ENCODE measurements at regions not wholly inside any gene's neighbourhood (a gene's known extent, or its start where the extent isn't known, plus 50 kb on each side); places are given as distances from the start of the nearest gene placed in this dataset.

DNA sequence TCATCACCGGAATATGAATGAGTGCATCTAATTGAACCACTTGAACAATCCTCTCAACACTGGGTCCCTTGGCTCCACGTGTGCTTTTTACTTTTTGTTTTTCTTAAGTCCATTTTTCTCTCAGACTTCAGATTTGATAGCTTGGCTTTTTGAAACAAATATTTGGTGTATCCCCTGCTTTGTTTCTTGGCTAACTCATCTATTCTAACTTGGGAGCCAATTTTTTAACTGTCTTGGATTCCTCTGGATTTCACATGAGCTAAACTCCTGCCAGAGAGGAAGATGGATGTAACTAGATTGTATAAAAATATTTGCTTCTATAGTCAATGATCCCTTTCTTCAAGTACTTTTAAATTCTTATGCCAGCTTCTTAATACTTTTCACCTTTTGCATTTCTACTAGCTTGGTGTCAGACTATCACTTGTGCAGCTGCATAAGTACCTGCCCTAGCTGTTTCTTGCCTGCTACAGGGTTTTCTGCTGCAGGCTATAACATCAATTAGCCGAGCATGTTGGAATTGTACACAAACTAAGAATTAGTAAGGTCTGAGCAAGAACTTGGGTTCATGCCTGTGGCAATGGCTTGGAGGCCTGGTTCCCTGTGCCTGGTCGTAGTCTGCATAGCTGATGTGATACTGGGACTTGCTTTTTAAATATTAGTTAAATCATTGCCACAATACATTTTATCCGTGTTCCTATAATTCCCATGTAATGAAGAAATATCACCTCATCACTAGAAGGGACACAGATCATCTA lies 281.5 kb downstream of the EN1 start:
- no peak for DNase-seq (ENCODE audit: low spot score)

DNA sequence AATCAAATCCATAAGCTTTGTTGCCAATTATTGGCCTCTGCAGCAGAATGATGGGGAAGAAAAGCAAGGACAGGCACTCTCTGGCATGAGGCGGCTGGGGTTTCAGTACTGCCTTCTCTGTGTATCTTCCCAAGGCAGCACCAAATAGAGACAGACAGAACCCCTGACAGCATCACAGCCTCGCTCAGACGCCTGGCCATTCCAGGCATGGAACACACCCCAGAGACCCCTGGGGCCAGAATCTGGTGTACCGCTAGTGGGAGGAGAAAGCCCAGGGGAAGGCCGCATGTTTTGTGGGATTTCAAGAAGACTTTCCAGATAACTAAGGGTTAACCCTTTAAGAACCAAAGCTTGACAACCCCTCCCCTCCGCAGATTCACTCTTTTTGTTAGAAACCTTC lies 282.1 kb downstream of the EN1 start:
- no peak for DNase-seq (ENCODE audit: low spot score)

DNA sequence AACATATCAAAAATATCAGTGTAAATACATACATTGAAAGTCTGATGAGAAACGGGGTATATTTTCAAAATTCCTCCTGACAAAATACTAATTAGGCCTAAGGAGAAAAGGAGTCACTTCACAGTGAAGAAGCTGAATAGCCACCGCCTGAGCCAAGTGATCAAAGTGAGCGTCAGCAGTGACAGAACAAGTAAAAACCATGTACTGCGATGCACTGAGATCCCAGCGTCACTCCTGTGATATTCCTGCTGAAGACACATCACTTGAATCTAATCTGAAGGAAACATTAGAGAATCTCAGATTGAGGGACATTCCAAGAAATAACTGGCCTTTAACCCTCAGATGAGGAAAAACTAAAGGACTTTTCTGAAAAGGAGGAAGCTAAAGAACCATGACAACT lies 285.3 kb downstream of the EN1 start:
- no peak for DNase-seq (ENCODE audit: low spot score)

DNA sequence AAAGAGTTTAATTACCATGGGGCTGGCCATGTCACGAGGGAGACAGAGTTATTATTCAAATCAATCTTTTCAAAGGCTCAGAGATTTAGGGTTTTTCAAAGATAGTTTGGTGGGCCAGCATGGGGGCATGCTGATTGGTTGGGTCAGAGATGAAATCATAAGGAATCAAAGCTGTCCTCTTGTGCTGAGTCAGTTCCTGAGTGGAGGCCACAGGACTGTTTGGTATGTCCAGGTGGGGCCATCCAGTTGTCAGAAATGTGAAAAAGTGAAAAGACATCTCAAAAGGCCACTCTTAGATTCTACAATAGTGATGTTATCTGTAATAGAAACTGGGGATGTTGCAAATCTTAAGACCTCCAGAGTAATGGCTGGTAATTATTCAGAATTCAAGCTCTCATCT lies 288.6 kb downstream of the EN1 start:
- no peak for DNase-seq (ENCODE audit: low spot score)

DNA sequence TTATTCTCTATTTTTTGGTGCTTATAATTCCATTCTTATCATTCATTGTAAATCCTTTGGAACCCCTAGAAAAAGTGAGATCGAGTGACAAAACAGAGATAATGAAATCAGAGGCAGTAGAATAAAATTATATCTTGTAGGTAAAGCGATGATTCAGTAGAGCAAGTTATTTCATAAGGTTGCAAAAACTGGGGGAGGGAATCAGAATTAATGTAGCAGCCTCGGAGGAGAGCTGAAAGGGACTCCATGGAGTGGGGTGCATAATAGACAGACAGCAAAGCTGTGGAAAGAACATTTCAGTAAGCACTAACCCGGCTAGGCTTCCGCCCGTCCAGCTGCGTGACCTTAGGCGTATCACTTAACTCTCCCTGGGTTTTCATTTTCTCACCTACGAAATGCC lies 289.7 kb downstream of the EN1 start:
- DNase-seq (ENCODE audit: low spot score): no peak

DNA sequence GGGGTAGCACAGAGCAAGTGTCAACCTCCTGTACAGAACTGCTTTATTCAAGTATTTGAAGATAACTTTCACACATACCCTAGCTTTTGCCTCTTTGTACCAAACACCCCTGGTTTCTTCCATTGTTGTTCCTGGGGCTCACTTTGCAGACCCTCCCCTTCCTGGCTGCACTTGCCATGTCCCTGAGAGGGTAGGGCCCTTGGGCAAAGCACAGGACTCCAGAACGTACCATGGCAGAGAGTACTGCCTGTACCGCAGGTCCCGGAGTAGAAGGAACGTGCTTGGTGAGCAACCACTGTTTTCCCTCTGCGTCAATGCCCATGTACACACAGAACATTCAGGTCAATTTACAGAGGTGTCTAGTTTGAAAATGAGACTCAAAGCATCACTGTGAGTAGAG lies 290.4 kb downstream of the EN1 start:
- no peak for DNase-seq (ENCODE audit: low spot score)

DNA sequence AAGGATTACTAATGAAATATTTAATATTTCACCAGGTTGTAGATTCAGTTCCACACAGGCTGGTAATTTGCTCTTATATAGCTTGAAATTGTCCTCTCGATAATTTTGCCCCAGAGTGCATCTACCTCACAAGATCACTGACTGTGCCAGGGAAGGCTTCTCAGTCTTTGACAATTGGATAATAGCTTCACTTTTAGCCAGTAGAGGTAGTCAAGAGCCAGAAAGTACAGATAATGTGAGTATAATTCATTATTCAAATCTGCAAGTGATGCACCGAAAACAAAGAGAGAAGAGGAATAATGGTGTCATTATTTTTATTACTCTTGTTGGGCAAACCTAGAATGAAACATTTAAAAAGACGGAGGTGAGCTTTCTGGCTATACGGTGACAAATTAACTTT lies 292.8 kb downstream of the EN1 start:
- peak; percentile 5 for DNase-seq (ENCODE audit: low spot score)

DNA sequence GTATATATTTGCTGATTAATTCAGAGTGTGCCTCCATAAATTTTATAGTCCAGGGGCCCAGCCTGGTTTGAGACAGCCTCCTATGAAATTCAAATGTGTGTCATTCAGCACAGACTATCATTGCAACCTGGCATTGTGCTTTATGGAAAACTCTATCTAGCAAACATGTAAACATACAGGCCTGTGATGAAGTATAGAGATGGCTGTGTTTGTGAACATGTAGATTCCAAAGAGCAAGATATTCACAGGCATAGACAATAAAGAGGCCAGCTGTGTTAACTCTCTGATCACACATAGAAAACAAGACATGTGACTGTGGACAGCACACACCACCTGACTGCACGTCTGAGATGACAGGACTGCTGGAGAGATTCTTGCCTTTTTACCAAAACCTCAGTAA lies 297.9 kb downstream of the EN1 start:
- DNase-seq (ENCODE audit: low spot score): no peak

DNA sequence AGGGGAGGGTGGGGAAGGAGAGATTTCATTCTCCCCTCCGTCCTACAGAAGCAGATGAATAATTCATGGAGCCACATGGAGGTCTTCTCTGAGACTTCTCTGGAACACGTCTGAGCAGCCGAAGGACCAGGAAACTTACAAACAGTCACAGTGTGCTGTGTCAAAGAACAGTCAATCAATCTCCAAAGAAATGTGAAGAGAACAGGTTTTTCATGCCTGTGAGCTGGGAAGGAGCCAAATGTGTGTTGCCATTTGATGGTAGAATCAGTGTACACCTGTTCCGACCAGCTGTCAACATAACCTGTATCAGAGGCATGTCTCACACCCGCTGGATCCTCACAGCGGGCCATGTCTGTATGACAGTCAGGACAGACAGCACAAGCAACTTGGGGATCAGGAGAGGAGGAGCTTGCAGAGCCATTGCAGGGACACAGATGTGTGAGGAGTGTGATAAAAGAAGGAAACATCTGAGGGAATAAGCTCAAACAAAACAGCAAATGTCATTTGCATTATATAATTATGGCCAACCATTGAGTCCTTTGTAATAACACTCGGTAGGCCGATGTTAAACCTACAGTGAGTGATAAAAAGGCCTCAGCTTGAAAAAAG lies 298.5 kb downstream of the EN1 start:
- DNase-seq (ENCODE audit: low spot score): no peak

DNA sequence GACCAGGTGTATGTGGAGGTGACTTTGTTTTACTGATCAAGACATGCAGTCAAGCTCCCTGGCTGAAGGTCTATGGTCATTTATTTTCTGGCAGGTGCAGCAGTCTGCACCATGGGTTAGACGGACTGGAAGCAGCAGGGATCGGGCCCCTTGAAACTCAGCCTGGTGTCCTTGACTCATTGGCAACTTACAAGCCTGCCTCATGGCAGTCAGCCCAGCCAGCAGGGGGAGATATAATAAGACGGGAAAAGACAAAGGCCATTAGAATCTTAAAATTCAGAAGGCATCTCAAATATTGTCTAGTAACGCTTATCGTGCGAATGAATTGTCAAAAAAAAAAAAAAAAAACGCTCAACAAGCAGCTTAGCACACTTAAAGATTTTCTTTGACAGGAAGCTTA lies 308.2 kb downstream of the EN1 start:
- peak; percentile 25 for DNase-seq (ENCODE audit: low spot score)

DNA sequence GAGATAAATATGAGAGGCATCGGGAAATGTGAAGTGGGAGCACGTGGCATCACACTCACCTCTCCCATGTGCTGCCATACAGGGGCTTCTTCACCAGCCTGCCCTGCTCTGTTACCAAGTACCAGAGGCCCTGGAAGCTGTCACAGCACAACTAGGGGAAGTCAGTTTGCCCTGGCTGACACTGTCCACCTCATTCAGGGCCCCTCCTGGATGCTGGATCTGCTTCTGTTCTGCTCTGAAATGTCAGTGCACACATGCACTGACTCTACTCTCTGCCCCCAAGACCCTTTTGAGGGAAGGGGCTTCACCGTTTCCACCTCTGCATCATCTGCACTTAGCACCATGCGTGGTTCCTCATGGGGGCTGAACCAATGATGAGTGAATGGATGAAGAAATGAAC lies 311.1 kb downstream of the EN1 start:
- no peak for DNase-seq (ENCODE audit: low spot score)

DNA sequence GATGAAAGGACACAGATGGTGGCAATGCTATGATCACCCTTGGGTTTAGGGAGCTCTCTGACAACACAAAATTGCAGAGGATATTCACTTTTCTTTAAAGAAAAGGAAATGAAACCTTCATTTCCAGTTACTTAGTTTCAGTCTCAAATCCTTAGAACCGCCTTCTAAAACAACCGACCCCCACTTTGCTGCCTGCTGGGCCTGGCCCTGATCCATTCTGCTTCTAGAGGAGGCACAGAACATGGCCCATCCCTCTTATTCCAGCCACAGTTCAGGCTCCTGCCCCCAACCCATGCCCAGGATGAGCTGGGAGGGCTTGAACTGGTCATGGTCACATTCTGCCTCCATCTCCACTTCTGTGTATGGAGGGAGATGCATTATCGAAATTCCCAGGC lies 311.6 kb downstream of the EN1 start:
- DNase-seq (ENCODE audit: low spot score): no peak

DNA sequence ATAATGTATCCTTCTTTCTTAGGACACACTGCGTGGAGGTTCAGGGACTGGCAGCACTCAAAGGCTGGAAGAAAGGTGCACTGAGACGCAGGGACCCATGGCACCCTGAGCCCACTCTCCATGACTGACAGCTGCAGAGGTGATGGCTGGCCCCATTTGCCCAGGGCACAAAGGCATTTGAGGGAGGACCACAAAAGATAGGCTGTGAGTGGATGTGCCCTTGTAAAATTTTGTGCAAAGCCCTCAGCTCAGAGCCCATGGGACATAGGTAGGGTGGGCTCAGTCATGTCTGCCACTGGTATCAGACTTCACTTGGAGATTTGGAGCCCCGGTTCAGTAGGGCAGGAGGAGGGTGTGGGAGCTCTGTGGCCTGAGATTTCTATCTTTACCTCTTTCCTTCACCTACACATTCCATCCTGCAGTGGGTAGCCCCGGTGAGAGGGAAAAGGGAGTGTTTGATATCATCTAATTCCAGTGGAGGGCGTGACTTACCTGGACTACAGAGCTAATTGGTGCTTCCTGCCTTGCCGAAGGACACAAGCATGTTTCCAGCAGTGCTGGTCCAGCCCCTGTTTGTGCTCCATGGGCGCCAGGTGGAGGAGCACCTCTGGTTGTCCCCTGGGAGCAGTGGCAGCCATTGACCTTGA lies 312.2 kb downstream of the EN1 start:
- no peak for DNase-seq (ENCODE audit: low spot score)

DNA sequence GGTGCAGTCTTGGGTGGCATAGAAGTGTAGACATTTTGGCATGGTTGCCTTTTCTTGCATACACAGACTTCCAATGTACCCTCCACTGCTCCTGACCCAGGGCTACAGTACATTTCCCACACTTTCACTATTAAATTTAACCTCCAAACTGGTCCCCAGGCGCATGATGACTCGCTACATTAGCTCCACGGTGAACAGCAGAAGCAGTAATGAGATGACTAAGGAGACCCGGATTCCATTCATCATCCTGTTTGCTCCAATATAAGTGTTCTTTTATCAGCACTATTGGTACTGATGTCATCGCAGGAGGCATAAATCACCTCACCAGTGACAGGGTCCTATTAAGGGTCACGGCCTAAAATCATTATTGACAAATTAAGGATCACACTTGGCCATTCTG lies 316.5 kb downstream of the EN1 start:
- DNase-seq (ENCODE audit: low spot score): no peak

DNA sequence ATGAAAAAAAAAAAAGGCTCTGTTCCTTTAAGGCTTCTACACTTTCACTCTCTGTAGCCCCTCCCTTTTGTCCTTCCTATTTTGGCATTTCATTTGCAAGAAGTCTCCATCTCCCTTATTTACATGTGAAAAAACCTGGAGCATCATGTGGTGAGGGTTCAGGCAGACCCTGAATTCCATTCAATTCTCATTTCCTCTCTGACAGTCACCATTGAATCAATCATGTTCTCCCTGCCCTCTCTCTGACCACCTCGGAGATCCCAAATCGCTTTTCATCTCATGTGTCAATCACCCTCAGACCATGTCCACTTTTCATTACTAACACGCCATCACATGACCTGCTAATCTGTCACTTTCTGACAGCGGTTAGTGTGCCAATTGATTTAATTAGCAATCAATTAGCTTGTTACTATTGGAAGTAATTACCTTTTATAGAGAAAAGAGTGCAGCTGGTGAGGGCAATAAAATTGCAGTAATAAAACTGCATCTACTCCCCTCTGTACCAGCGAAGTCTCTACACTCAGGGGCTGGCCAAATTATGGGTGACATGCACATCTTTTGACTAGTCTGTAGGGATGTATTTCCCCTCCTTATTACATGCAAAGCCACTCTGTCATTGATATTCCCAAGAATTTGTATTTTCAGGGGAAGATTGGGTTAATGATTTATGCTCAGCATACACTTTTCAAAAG lies 317.4 kb downstream of the EN1 start:
- DNase-seq (ENCODE audit: low spot score): no peak

DNA sequence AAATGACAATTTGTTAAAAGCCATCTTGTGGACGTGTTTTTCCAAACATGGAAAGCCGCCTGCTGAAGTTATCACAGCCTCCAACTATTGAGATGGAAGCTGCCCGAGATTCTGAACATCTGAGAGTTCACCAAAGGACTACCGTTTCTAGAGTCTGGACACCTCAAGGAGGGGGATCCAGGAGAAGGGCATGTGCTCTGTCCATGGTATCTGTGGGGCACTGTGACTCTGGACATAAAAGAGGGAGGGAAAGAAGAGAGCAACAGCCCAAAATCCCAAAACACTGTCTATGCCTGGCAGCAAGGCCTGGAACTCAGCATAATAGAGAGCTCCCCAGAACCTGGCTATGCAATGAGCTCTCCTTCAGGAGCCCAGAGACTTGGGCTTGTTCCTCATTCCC lies 319.9 kb downstream of the EN1 start:
- no peak for DNase-seq (ENCODE audit: low spot score)

DNA sequence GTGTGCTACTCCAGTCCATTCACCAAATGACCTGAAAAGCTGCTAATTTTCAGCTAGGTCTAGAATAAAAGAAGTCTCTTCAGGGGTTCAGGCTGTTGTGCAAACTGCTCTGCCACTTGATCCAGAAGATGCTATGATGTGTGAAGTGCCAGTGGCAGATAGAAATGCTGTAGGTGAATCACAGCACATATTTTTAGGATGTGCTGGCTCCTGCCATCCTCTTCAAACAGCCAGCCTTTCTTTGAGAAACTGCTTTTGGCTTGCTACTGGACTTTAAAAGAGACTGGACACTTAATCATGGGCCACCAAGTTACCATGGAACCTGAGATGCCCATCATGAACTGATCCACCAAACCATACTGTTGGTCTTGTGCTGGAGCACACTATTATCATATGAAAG lies 322.1 kb downstream of the EN1 start:
- DNase-seq (ENCODE audit: low spot score): no peak

DNA sequence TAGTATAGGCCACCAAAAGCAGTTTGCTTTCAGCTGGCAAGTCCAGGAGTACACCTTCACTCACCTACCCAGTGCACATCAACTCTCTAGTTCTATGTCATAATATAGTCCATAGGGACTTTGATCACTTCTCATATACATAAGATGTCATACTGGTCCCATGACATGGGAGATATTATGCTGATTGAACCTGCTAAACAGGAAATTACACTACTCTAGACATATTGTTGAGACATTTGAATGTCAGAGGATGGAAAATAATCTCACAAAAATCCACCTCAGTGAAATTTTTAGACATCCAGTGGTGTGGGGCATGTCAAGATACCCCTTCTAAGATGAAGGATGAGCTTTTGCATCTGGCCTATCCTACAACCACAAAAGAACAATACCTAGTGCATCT lies 322.5 kb downstream of the EN1 start:
- DNase-seq (ENCODE audit: low spot score): no peak

DNA sequence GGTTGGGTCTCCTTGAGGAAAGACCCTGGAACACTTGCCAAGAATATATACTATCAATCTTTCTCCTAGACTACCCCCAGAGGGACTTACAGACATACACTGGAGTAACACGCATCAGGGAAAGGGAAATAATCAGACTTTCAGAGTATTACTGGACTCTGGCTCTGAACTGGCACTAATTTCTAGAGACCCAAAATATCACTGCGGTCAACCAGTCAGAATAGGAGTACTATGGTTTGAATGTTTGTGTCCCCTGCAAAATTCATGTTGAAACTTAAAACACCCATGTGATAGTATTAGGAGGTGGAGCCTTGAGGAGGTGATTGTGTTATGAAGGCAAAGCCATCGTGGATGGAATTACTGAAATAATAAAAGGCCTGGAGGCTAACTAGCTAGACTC lies 323.7 kb downstream of the EN1 start:
- DNase-seq (ENCODE audit: low spot score): no peak

DNA sequence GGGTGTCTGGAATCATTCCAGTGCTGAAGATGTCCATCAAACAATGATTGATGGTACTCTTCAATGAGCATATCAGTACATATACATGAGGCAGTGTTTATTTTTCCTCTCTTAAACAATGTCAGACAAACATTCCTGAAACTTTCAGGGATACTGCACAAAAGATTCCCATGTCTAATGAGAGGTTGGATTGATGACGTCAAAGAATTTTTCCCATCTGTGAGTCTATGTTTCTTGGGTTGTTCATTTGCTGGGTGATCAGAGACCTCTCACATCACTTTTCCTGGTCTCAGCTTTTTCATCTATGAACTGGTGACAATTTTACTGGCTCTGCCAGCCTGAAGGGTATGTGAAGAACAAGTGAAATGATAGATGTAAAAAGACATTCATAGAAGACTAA lies 325.5 kb downstream of the EN1 start:
- no peak for DNase-seq (ENCODE audit: low spot score)

DNA sequence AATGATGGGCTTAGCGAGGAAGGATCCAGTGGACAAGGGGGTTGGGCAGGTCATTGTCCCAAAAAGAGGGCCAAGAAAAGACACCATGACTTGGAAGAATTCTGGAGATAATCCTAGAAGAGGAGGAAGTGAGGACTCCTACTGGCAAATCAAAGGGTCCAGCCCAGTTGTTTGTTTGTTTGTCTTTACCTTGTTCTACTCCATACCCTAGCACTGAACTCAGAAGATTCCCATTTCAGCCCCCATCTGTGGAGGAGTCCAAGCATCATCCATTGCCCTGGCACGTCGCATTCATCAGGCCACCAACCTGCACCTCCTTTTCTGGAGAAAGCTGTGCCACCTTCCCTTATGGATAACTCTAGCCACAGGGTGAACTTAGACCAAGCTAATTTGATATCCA lies 326.2 kb downstream of the EN1 start:
- no peak for DNase-seq (ENCODE audit: low spot score)

DNA sequence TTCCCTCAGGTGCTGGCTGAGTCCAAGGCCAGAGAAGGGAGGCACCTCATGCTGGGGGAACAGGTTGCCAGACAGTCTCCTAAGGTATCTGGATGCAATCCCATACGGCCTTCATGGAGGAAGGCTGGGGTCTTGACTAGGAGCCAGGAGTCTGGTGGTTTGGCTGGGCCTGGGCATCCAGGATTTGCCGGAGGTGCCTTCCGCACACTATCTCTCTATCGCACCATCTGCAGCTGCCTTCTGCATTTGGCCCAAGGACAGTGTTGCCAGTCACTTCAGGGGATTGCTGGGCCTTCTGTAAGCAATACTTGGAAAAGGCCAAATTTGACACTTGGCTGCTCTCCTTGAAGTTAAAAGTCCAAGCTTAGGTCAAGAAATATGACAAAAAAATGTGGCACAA lies 327.2 kb downstream of the EN1 start:
- no peak for DNase-seq (ENCODE audit: low spot score)

DNA sequence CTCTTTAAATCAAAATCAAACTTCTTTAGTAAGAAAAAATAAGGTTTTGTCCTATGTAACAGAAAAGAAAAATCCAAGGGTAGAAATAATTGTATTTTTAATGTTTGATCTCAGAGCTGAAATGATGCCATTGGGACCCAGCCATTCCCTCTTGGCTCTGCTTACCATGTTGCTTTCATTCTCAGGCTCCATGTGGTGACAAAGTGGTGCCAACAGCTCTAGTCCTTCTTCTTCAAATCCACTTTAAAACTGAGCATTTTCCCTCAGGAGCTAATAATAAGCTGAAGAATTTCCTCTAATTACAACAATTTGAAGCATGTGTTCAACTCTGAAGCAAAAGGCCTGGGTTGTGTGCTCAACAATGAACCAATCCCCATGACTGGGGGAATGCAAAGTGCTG lies 327.9 kb downstream of the EN1 start:
- DNase-seq (ENCODE audit: low spot score): no peak

Data from NAMALWA (cell line).